Psoas muscle (tissue), 7 donors: ENCODE measurements at regions not wholly inside any gene's neighbourhood (a gene's known extent, or its start where the extent isn't known, plus 50 kb on each side); places are given as distances from the start of the nearest gene placed in this dataset.

Experiments used
- ATAC-seq, 4 donors: fragments of 200-7000 bp; cut with Tn5 transposase; one replicate each; pipeline ENCODE4 v1.9.1; 2020; ENCODE audit warnings: moderate library complexity in 3 of 4, mild to moderate bottlenecking in 2 of 4
- DNase-seq, 2 donors: peaks; one replicate each; pipeline ENCODE4 v3.0.0-alpha.2; 2020
- H3K27ac ChIP-seq: fragments of 200-600 bp; one replicate; pipeline ENCODE4 v1.8.0; 2022
- H3K27me3 ChIP-seq, 3 donors: fragments of 200-600 bp in 1 of 3; one replicate each; pipeline versions ENCODE4 v1.6.1 to v1.8.0; 2013 to 2022; ENCODE audit warnings: low read length in 2 of 3, mild to moderate bottlenecking in 2 of 3, moderate library complexity in 1 of 3; ENCODE audit not compliant: insufficient read depth in 3 of 3
- H3K36me3 ChIP-seq, 2 donors: fragments of 200-600 bp in 1 of 2; one replicate each; pipeline versions ENCODE4 v1.6.1 to v1.8.0; 2013 to 2022; ENCODE audit warnings: low read depth in 1 of 2, mild to moderate bottlenecking in 1 of 2, moderate library complexity in 1 of 2; ENCODE audit not compliant: insufficient read depth in 1 of 2
- H3K4me1 ChIP-seq: fragments of 200-600 bp; one replicate; pipeline ENCODE4 v1.8.0; 2022
- H3K4me3 ChIP-seq: fragments of 200-600 bp; one replicate; pipeline ENCODE4 v1.8.0; 2022; ENCODE audit warnings: mild to moderate bottlenecking
- H3K9me3 ChIP-seq: fragments of 200-600 bp; one replicate; pipeline ENCODE4 v1.8.0; 2022
- WGBS, 3 donors: extraction: QIAGEN DNeasy Blood & Tissue Kit; methylation state at CpG; one replicate each; pipeline versions ENCODE4 v1.1.6 to v1.1.7; 2013; 5-methylcytosine and 5-hydroxymethylcytosine counted together
- intact Hi-C, 2 donors: fragments of 100-400 bp; cut with DNase I; formaldehyde crosslinking; loops; one replicate each; pipeline versions ENCODE4 v1.11.0 to v1.14.2; 2022
- TF ChIP-seq, protein P1 (sequence below): fragments of 200-600 bp; IDR thresholded peaks from one replicate; pipeline ENCODE4 v1.8.0; 2022; ENCODE audit warnings: antibody characterized with exemption
- donor health status: healthy with polysubstance abuse.
- donor health status: DM: no; HTN: no; CAD: no; lungs with moderate emphysema.
- donor health status: Bipolar disorder and iron deficiency.
- donor health status: healthy.
- donor health status: DM: yes; HTN: yes; CAD: no.
- donor health status: DM: no; HTN: no; CAD: no.
- donor health status: DM: yes; HTN: yes; CAD: no.

DNA sequence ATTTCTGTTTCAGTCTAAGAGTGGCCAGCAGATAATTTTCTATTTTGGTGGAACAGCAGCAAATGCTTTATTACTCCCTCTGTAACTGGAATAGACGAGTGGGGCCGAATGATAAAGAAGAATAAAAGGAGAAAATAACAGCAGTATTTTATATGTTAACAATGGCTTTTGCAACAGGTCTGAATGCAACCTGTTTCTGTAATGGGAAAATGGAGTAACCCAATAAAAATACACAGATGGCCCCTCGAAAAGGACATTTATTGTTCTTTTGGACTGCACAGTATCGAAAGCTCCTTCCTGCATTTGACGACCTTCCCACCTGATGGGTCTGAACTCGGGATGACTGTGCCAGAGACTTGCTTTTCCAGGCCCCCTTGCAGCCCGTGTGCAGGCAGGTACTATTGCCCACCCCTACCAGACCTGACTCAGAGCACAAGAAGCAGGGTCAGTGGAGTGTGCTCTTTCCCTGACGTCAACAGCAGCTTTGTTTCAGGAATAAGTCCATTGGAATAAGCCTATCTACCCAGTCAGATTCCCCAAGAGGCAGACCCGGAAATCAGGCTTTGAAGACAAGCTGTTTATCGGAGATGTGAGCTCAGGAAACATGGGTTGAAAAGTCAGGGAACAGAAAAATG, 306.5 kb upstream of the NEBL start:
- 58 to 61% (median 60%) methylated on average over 10 of the region's 10 CpGs for WGBS, 3 donors
- intact Hi-C loops: no loop called here
- no peaks in the 10 kb centered on the region for H3K36me3 ChIP-seq
- no peaks in the 10 kb centered on the region for H3K4me1 ChIP-seq
- H3K27me3 ChIP-seq: no peaks in the 10 kb centered on the region
- no peak overlapping the region for H3K27ac ChIP-seq
- H3K4me3 ChIP-seq: no peak overlapping the region
- TF ChIP-seq, protein P1, sequence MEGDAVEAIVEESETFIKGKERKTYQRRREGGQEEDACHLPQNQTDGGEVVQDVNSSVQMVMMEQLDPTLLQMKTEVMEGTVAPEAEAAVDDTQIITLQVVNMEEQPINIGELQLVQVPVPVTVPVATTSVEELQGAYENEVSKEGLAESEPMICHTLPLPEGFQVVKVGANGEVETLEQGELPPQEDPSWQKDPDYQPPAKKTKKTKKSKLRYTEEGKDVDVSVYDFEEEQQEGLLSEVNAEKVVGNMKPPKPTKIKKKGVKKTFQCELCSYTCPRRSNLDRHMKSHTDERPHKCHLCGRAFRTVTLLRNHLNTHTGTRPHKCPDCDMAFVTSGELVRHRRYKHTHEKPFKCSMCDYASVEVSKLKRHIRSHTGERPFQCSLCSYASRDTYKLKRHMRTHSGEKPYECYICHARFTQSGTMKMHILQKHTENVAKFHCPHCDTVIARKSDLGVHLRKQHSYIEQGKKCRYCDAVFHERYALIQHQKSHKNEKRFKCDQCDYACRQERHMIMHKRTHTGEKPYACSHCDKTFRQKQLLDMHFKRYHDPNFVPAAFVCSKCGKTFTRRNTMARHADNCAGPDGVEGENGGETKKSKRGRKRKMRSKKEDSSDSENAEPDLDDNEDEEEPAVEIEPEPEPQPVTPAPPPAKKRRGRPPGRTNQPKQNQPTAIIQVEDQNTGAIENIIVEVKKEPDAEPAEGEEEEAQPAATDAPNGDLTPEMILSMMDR: no peak
- H3K9me3 ChIP-seq: peaks cover 6% of the 10 kb centered on the region
- no peak for ATAC-seq
- DNase-seq: no peak

DNA sequence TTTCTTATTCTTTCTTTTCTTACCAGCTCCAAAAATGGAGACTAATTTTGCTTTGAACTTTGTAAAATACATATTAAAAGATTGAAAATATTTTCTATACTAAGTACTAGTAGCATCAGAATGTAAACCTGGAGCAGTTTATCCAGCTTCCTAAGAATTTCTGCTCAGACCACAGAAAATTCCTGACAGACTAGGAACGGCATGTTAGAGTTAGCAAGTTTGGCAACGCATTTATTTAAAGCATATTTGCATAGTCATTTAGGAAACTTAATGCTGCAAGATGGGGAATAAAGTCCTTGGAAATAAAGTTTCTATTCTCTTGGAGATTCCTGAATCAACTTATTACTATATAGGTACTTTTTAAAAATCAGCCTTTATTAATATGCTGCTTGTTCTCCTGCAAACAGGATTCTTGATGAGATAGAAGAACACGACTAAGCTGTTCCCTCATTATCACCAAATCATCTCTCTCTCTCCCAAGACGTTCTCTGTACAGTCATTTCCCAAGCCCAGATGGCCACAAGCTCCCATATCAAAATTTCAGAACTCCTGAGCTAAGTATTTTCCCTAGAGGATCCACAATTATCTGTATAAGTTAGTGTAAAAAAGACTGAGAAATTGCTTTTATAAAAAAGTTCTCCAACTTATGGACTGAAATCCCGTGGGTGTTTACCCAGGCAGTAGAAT, 305.8 kb upstream of the NEBL start:
- Histone ChIP-seq H3K36me3 (no peaks in the 10 kb centered on the region), H3K27ac (no peak overlapping the region), H3K4me1 (no peaks in the 10 kb centered on the region), H3K4me3 (no peak overlapping the region), H3K9me3 (peaks cover 8% of the 10 kb centered on the region), H3K27me3 (no peaks in the 10 kb centered on the region)
- TF ChIP-seq, protein P1: no peak
- no peak for ATAC-seq
- WGBS, 3 donors: 44 to 54% (median 47%) methylated on average over 5 of the region's 5 CpGs
- no peak for DNase-seq
- intact Hi-C loops: no loop called here

DNA sequence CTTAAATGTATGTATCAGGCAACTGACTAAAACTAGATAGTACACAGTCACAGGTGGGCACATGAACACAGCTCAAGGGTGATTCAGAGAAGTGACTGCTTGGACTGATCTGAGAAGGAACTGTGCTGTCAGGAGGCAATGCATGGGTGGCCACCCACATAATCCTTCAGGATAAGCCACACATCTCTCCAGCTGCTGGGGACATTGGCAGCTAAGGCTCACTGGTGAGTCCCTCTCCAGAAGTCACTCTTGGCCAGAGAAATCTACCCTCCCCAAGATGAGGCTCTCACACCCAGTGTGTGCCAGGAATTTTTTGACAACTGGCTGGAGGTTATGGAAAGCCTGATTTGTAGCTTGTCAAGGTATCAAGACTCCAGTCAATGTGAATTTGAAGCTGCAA, 302.4 kb upstream of the NEBL start:
- peaks cover 8% of the 10 kb centered on the region for H3K9me3 ChIP-seq
- no peak overlapping the region for H3K27ac ChIP-seq
- no peaks in the 10 kb centered on the region for H3K27me3 ChIP-seq
- DNase-seq (no peak), ATAC-seq (no peak)
- H3K4me1 ChIP-seq: no peaks in the 10 kb centered on the region
- intact Hi-C loops: no loop called here
- TF ChIP-seq, protein P1: no peak
- no peaks in the 10 kb centered on the region for H3K36me3 ChIP-seq
- no peak overlapping the region for H3K4me3 ChIP-seq

DNA sequence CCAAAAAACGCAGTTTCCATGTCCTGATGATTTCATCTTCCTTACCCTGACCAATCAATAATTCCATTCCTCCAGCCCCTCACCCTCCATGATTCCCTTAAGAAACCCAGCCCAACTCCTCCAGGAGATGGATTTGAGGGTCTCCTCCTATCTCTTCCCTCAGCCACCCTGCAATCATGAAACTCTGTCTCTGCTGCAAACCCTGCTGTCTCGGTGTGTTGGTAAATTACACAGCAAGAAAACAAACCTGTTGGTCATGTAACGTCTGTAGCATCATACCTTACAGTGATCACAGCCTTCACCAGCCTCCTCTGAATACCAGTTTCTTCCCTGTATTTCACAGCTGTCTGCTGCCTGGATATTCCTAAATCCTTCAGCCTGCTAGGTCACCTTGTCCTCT, 300.7 kb upstream of the NEBL start:
- Histone ChIP-seq H3K4me3 (no peak overlapping the region), H3K4me1 (no peaks in the 10 kb centered on the region), H3K27ac (no peak overlapping the region), H3K36me3 (no peaks in the 10 kb centered on the region), H3K9me3 (peaks cover 8% of the 10 kb centered on the region), H3K27me3 (no peaks in the 10 kb centered on the region)
- DNase-seq (no peak), ATAC-seq (no peak)
- WGBS, 3 donors: 88 to 92% (median 91%) methylated on average over 3 of the region's 3 CpGs
- TF ChIP-seq, protein P1: no peak
- intact Hi-C loops: no loop called here
